Suprapubic skin (tissue), 4 donors: ENCODE measurements at regions not wholly inside any gene's neighbourhood (a gene's known extent, or its start where the extent isn't known, plus 50 kb on each side); places are given as distances from the start of the nearest gene placed in this dataset.

Source experiments
- POLR2A ChIP-seq, 2 donors: fragments of 450-650 bp; IDR thresholded peaks; one replicate each; pipeline ENCODE4 v1.6.1; 2017; ENCODE audit warnings: antibody characterized with exemption in 2 of 2, mild to moderate bottlenecking in 2 of 2, moderate library complexity in 2 of 2
- POLR2AphosphoS5 ChIP-seq, 3 donors: sonication (generic); formaldehyde crosslinking; IDR thresholded peaks; one replicate each; pipeline ENCODE4 v1.6.1; 2017; ENCODE audit warnings: antibody characterized with exemption in 3 of 3
- TF ChIP-seq, protein P1 (sequence below), 2 donors: fragments of 200-600 bp in 1 of 2; fragments of 450-650 bp in 1 of 2; sonication (generic) in 1 of 2; IDR thresholded peaks; one replicate each; pipeline ENCODE4 v1.5.1; 2016 to 2019; ENCODE audit warnings: antibody characterized with exemption in 2 of 2, mild to moderate bottlenecking in 1 of 2, moderate library complexity in 1 of 2

DNA sequence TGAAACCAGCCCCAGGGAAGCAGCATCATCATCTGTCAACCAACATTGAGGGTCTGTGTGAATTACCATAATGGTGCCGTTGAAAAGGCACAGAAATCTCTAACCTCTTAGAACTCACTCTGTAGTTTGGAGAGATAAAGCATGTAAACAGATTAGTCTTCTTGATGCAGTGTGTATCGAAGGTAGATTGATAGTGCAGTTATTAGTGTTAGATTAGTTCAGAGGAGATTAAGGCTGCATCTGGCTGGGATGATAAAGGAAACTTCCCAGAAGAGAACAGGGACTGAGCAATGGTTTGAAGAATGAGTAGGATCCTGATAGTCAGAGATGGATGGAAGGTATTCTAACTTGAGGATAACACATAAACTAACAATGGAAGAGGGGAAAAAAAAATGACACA is 651.5 kb downstream of the TLE1 start:
- no peak for TF ChIP-seq POLR2AphosphoS5 (IDR thresholded peaks at IDR 0.05)
- no peak for TF ChIP-seq POLR2A (IDR thresholded peaks at IDR 0.05)
- TF ChIP-seq, protein P1, sequence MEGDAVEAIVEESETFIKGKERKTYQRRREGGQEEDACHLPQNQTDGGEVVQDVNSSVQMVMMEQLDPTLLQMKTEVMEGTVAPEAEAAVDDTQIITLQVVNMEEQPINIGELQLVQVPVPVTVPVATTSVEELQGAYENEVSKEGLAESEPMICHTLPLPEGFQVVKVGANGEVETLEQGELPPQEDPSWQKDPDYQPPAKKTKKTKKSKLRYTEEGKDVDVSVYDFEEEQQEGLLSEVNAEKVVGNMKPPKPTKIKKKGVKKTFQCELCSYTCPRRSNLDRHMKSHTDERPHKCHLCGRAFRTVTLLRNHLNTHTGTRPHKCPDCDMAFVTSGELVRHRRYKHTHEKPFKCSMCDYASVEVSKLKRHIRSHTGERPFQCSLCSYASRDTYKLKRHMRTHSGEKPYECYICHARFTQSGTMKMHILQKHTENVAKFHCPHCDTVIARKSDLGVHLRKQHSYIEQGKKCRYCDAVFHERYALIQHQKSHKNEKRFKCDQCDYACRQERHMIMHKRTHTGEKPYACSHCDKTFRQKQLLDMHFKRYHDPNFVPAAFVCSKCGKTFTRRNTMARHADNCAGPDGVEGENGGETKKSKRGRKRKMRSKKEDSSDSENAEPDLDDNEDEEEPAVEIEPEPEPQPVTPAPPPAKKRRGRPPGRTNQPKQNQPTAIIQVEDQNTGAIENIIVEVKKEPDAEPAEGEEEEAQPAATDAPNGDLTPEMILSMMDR (IDR thresholded peaks at IDR 0.05): no peak
